HG03060 (cell line): ENCODE measurements at regions not wholly inside any gene's neighbourhood (a gene's known extent, or its start where the extent isn't known, plus 50 kb on each side); places are given as distances from the start of the nearest gene placed in this dataset.
A peak's percentile ranks its signal among the peaks of the same experiment; 100 is the strongest.

Experiments used
- ATAC-seq: cut with Tn5 transposase; IDR thresholded peaks from one replicate; pipeline ENCODE4 v1.9.1; 2021; ENCODE audit warnings: low read depth, moderate number of reproducible peaks; ENCODE audit not compliant: unreplicated experiment

DNA sequence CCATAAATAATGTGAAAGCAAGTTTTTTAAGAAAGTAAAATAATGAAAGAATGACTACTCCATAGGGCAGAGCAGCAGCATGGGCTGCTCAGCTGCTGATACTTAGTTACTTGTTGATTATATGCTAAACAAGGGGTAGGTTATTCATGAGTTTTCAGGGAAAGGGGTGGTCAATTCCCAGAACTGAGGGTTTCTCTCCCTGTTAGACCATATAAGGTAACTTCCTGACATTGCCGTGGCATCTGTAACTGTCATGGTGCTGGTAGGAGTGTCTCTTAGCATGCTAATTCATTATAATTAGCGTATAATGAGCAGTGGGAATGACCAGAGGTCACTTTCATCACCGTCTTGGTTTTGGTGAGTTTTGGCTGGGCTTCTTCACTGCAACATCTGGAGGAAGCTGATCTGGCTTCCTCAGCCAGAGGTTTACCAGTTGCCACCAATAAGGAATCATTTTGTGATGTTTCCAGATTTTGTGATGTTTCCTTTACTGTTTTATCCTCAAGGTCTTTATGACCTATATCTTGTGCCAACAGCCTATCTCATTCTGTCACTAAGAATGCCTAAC is 121.8 kb upstream of the CHL1 start:
- ATAC-seq, result no peak

DNA sequence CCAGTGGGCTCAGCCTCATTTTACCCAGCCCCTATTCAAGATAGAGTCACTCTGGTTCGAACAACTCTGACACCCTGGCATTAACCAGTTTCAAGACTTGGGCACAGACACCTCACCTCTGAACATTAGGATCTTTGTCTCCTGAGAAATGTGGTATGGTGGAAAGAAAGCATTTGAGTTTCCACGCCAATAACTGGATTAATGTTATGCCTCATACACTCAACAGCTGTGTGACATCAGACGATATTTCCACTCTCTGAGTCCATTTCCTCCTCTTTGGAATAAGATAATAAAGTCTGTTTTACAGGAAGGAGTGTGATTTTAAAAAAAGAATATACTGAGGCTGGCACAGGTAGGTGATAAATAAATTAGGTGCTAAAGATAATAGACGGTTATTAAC is 121.3 kb upstream of the CHL1 start:
- ATAC-seq, result no peak

DNA sequence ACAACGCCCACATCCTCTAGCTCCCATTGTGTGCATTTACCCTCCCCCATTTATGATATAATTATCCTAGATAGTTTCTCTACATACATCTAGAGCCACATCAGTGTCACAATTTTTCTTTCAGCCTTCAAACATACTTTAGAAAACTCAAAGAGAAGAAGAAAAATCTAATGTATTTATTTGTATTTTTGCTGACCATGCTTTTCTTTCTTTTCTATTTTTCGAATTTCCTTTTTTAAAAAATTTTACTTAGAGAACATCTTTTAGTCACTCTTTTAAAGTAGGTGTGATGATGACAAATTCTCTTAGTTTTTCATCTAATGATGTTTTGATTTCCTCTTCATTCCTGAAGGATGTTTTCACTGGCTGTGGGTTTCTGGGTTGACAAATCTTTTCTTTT is 117.0 kb upstream of the CHL1 start:
- ATAC-seq, result no peak

DNA sequence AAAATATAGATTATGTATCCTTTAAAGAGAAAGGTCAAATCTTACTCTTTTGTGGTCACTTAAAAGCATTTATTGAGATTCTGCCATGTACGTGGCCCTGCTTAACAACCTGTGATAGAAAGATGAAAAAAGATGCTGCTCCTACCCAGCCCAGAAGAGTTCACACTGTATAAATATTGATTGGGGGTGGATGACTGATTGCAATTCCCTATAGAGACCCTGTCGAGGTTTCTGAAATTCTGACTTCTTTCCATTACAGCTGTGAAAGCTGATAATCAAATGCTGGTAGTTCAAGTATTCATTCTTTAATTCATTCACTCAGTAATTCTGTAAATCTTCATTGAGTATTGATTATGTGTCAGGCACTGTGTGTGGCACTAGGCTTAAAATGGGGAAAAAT is 114.1 kb upstream of the CHL1 start:
- no peak for ATAC-seq

DNA sequence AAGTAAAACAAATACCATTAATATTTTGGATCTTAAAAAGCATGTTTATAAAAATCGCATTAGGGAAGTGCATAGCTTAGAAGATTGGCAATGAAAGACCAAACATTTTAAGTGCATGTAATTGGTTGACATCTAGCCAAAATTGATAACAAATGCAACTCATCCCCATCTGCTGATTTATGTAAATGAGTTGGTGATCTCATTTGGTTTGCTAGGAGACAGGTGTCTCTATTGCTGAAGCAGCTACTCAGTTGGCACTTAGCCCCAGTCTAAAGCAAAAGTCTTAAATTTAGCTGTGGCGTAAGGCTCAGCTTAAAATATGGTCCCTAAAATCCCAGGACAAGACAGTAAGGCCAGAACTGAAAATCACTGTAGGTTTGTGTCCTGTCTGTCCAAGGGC is 113.5 kb upstream of the CHL1 start:
- no peak for ATAC-seq

DNA sequence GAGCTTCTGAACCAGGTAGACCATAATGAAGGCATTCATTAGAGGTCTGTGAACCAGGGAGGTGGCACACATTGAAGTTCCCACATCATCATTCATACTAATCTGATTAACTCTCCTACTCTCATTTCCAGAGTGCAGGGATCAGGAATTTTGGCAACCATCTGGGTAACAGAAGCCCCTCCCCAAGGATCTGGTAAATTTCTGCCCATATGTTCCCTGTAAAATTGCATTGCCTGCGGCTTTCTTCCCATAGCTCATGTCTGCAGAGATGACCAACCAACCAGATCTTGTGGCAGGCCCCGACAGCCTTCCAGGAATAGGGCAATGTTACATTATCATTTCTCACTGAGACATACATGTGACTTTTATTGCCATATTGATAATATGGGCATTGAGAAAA is 111.4 kb upstream of the CHL1 start:
- ATAC-seq, result no peak

DNA sequence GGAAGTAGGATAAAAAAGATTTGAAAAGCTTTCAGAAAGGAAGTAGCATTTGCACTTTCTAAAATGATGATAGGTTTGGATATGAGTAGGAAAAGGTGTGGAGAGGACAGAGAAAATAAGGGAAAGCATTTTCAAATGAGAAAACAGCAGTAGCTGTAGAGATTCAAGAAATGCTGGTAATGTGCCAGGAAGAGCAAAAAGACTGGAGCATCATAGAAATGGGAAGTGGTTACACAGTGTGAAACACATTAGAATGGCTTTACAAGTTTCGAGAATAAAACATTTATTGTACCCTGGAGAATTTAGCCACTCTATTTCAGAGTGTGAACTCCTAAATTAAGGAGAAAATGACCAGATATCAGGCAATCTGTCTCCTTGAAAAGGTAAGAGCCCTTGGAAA is 108.3 kb upstream of the CHL1 start:
- ATAC-seq, result no peak

DNA sequence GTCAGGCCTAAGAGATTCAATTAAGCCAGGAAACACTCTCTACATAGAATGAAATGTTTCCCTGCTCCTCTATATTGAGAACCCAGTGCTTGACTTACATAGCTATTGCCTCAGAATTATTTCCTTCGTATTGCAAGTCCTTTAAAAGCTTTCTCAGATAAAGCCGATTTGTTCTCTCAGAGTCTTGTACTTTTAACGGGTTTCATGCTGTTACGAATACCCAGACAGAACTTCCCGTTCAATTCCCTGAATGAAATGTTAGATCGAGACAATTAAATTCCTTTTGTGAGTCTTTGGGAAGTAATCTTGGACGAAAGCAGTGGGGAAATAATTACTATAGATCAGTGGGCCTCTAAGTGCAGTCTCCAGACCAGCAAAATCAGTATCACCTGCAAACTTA is 102.8 kb upstream of the CHL1 start:
- no peak for ATAC-seq

DNA sequence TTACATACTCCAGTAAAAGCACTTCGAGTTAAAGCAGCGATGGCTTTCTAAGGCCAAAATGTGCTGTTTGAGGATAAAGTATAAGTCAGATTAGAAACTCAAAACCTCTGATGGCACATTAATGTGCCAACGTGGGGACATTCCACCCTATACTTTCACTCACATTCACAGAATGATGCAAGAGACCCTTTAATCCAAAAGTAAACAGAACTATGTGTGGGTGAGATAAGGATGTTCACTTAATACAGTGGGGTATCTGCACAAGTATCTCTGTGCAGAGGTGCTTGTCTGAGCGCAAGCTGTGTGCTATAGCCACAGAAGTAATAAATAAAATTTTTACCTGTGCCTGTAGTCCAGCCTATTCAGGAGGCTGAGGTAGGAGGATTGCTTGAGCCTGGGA is 100.3 kb upstream of the CHL1 start:
- no peak for ATAC-seq

DNA sequence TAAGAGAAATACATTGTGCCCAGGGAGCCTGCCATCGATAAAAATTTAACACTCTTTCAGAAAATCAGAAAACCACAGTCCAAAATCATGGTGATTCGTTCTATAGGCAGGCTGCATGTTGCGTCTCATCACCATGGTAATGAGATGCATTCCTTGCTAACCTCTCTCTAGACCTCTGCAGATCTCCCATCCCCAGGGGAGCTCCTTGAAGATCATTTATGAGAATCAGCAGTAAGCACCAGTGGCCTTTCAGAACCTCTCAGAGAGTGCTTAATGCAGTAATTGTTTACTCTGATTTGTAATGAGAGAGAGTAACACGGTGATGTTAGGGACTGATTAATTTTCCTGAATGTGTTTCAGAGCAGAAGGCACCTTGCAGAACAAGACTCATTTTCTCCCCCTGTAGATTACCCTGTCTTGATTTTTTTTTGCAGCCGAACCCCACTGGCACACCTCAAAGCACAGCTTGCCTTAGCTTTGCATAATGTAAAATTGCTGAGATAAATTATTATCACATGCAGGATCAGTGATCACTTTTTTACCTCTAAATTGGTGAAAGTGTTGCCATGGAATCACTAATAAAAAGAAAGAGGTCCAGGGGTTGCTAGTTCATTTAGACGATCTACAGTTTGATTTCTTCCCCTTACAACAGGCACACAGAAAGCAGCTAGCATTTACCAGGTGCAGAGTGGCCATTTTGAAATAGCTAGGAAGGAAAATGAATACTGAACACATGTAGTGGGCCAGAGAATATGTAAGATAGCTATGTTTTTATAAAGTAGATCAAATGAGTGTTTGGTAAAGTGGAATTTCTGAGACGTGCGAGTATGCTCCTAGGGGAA is 98.9 kb upstream of the CHL1 start:
- ATAC-seq, result no peak

DNA sequence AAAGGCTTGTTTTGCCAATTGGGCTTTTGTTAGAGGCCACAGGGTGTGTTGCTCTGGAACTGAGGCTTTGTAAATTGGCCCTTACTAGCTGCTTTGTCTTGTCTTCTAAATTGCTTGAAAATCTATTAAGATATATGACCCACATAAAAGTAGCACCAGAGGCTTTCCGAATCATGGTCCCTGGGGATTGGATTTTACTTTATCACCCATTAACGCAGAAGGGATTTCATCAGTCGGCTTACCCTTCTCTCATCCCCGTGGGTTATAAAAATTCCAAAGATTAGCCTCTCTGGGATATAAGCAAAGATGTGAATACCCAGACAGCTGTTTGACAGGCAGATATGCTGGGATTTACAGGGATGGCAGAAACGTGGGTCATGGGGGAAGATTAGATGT is 98.3 kb upstream of the CHL1 start:
- no peak for ATAC-seq

DNA sequence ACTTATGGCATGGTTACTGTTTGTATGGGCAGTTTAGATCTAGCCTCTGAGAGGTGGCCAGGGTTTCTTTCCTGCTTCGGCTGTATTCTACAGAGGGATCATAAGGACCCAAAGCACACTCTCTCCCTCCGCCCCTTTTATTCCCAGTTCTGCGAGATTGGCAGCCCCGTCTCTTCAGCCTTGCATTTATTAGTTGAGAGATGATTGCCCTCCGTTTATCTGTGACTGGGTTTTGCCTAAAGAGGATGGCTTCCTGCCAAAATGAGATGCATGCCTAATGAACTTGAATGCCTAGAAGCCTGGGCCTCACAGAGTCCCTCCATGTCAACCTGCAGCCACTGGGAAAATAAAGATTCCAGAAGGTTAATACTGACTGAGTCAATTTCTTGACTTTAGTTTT is 97.1 kb upstream of the CHL1 start:
- ATAC-seq, result no peak

DNA sequence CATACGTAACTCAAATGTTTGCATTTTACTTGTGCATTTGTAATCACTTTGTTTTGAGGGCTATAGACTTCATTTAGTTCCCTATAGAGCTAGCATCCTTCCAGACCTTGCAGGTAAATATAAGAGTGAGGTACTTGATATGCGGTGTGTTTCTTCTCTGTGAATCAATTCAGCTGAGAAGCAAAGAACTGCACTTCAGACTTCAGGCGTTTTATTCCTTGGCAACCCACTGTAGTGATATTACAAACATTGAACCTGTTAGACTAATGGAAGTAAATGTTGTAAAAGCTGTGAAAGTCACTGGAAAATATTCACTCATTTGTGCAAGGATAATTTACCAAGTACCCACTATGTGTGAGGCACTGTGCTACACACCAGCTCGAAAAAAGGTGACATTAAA is 94.1 kb upstream of the CHL1 start:
- no peak for ATAC-seq

DNA sequence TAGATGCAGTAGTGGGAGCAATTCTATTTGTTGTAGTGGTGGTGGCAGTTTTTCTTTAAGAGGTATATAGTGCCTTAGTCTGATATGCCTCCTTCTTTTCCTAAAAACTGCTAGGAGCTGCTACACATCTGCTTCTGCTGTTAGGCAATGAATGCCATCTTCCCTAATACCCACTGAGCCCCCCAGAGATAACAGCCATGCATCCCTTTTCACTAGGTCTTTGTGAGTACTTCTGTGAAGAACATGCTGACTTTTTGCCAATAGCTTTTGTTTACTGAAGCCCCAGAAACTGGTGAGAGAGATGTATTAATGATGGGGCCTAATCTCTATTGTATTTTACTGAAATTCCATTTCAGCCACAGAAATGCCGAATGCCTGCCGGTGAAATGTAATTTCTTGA is 92.6 kb upstream of the CHL1 start:
- ATAC-seq, result no peak

DNA sequence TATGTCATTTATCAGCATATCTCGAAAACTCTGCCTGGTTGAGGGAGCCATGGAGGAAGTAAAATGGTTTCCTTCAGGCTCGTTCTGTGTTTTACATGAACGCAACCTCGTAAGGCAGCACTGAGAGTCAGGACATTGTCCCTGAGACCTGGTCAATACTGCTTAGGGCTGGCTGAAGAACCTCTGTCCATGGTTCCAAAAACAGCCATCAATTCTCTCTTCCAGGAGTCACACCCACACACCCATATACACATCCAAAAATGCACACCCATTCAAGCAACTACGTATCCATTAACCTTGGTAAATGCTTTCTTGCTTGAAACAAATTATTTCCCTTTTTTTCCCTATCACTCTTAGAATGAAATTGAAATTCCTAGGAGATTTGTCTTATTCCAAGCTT is 91.0 kb upstream of the CHL1 start:
- ATAC-seq, result no peak

DNA sequence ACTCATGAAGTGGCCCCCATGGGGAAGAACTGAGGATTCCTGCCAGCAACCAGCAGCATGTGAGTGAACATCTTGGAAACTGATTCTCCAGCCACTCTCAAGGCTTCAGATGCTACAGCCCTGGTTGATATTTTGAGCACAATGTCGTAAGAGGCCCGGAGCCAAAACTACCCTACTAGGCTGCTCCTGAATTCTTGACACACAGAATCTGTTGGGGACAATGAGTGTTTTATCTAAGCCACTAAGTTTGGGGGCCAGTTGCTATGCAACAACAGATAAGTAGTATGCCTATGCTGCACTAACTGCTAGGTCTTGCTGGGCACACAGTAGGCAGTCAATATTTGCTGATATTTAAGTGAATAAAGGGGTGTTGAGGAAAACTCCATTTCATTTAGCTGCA is 89.9 kb upstream of the CHL1 start:
- ATAC-seq, result no peak

DNA sequence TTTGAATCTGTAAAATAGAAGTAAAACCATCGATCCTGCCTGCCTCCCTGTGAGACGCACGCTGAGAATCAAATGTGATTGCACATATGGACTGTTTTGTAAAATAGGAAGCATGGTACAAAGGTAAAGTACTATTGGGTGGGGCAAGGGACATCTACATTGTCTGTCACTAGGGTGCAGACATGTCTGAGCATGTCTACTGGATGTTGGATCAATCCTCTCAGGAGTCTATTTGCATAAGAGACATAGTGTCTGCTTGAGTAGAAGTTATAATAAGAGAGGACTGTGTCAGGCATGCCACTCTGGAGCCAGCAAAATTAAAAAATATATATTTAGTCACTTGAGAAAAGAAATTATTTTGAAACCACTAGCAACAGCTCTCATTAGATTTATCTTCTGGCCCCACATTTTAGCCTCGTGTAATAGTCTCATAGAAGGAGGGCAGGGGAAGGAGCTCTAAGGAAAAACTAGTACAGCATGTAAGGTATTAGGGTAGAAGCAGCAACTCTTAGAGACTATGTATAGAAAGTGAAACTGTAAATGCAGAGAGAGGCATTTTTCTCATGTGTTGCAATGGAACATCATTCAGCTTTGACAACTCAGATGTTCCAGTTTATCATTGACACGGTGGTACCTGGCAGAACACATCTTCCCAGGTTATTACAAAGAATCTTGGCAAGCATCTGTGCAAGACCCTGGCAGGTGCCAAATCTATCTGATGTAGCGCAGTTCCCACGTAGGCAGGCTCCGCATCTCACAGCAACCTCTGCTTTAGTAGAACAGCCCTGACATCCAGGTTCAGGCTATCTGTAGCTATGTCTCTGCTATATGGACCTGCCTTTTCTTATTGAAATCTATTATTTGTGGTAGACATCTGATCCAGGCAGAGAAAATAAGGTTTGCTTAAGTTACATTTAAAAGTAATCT is 85.2 kb upstream of the CHL1 start:
- peak; percentile 51 for ATAC-seq

DNA sequence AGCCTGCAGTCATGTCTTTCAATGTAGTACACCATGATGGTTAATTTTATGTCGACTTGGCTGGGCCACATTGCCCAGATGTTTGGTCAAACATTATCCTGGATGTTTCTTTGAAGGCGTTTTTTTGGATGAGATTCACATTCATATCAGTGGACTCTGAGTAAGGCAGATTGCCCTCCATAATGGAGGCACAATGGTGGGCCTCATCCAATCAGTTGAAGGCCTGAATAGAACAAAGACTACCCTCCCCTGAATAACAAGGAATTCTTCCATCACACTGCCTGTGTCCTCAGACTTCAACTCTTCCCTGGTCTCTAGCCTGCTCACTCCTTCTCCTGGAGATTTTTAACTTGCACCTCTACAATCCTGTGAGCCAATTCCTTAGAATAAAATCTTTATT is 83.8 kb upstream of the CHL1 start:
- ATAC-seq, result no peak

DNA sequence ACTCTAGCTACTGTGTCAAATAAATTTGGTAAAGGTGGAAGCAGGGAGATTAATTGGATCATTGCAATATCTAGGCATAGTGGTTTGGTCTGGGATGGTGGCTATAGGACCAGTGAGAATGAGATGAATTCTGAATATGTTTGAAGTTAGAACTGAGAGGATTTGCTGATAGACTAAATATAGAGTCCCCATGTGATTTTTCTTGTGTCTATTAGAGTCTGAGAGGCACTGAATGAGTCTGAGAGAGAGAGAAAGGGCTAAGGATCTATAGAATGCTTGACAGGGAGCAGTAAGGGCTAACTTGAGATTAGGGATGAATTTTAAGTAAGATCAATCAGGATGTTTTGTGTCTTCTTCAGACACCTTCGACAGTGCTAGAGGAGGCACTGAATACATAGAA is 77.9 kb upstream of the CHL1 start:
- no peak for ATAC-seq

DNA sequence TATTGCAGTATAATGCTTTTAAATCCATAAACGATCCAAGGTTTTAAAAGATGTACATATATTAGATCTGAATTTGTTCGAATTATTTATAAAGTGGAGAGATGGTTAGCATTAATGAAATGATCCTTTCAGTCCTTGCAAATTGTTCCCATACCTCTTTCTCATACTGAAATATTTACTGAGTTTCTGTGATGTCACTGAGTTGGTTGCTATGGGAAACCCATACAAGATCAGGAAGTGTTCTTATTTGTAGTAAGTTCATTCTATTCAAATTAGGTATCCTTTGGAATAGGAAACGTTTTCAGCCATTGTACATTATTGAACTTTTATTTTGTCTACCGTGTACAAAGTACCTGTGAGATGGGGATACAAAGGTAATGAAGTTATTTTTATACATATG is 73.2 kb upstream of the CHL1 start:
- ATAC-seq, result no peak

DNA sequence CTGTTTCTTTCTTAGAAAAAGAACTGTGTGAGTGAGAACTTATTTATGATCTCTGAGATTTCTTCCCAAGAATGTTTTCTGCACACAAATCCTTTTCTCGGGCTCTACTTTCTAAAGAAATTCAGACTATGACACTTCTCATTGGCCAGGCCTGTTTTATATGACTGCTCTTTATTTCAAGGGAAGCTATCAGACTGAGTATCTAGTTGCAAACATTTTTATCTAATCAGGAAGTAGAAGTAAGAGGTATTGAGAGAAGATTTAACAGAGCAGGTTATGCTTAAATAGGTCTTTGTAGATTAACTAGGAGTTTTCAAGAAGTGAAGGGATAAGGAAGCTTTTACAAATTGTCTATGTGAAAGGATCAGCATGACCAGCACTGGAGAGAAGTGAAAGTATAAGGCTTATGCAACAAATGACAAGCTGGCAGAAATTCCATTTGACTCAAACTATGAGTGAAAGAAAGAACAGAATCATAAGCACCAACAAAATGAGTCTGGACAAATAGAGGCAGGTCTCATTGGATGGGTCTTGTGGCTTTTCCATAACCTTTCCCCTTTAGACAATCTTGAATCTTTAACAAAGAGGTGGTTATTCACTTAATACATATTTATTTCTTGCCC is 71.9 kb upstream of the CHL1 start:
- peak; percentile 47 for ATAC-seq
